Heart right ventricle (tissue), 16 donors: ENCODE measurements at regions not wholly inside any gene's neighbourhood (a gene's known extent, or its start where the extent isn't known, plus 50 kb on each side); places are given as distances from the start of the nearest gene placed in this dataset.
"Not testable (repeated sequence)": the region's sequence is repeated elsewhere in the genome, so short reads cannot be mapped to it uniquely, and the experiment has no call there.

Experiments used
- ATAC-seq, 8 donors: fragments of 200-7000 bp; cut with Tn5 transposase; one replicate each; pipeline ENCODE4 v1.9.1; 2020; ENCODE audit warnings: mild to moderate bottlenecking in 8 of 8, moderate library complexity in 8 of 8, moderate number of reproducible peaks in 1 of 8
- DNase-seq, 2 donors: peaks; one replicate each; pipeline ENCODE4 v3.0.0-alpha.2; 2020
- H3K27ac ChIP-seq, 10 donors: fragments of 200-600 bp; sonication (generic) in 2 of 10; one replicate each; pipeline versions ENCODE4 v1.5.0 to v1.8.0; 2020 to 2022; ENCODE audit warnings: mild to moderate bottlenecking in 3 of 10
- H3K27me3 ChIP-seq, 7 donors: fragments of 200-600 bp; one replicate each; pipeline ENCODE4 v1.8.0; 2021 to 2022; ENCODE audit warnings: mild to moderate bottlenecking in 2 of 7
- H3K36me3 ChIP-seq, 9 donors: fragments of 200-600 bp; sonication (generic) in 1 of 9; one replicate each; pipeline versions ENCODE4 v1.5.0 to v1.8.0; 2020 to 2022; ENCODE audit warnings: mild to moderate bottlenecking in 2 of 9
- H3K4me1 ChIP-seq, 9 donors: fragments of 200-600 bp; sonication (generic) in 1 of 9; one replicate each; pipeline versions ENCODE4 v1.5.0 to v1.8.0; 2020 to 2022; ENCODE audit warnings: mild to moderate bottlenecking in 4 of 9
- H3K4me3 ChIP-seq, 10 donors: fragments of 200-600 bp; sonication (generic) in 2 of 10; one replicate each; pipeline versions ENCODE4 v1.5.0 to v1.8.0; 2020 to 2022; ENCODE audit warnings: mild to moderate bottlenecking in 7 of 10, moderate library complexity in 2 of 10
- H3K9me3 ChIP-seq, 11 donors: fragments of 200-600 bp in 10 of 11; sonication (generic) in 2 of 11; one replicate each; pipeline versions ENCODE4 v1.5.0 to v1.8.0; 2013 to 2022; ENCODE audit warnings: mild to moderate bottlenecking in 2 of 11, control low read depth in 1 of 11, moderate library complexity in 1 of 11
- CTCF ChIP-seq, 9 donors: fragments of 200-600 bp; sonication (generic) in 2 of 9; IDR thresholded peaks; one replicate each; pipeline versions ENCODE4 v1.5.0 to v1.8.0; 2021 to 2022; ENCODE audit warnings: antibody characterized with exemption in 9 of 9, mild to moderate bottlenecking in 5 of 9, moderate library complexity in 1 of 9
- WGBS, 2 donors: extraction: QIAGEN DNeasy Blood & Tissue Kit; methylation state at CpG; one replicate each; pipeline ENCODE4 v1.1.7; 2013; ENCODE audit warnings: inconsistent platforms in 1 of 2; 5-methylcytosine and 5-hydroxymethylcytosine counted together
- intact Hi-C, 10 donors: fragments of 100-400 bp; cut with DNase I; formaldehyde crosslinking; loops; one replicate each; pipeline versions ENCODE4 v1.11.1 to v1.14.2; 2022
- donor health status: Arrhythmogenic right ventricular cardiomyopathy.
- donor health status: ischemic (EF 13 %, LVEDD 7.1; RV severe dilation, severe dysfunction).
- donor health status: healthy with polysubstance abuse.
- donor health status: DM: no; HTN: yes; CAD: no.
- donor health status: DM: no; HTN: no; CAD: no.
- donor health status: ischemic (EF 25% LVEDD 6.9; RV normal size, moderate dysfunction).
- donor health status: ischemic (EF 25% LVEDD 5.7; RV mildly dilated, moderate dysfunction).
- donor health status: healthy.
- donor health status: DM: yes; HTN: yes; CAD: no.
- donor health status: Ischemic cardiomyopathy.
- donor health status: ischemic (EF 35%, LVEDD 5.7; RV mildly dilated, moderate dysfunction).
- donor health status: nonischemic (EF 11% LVEDD 7.7; RV severe dilation, severe dysfunction).
- donor health status: DM: yes; HTN: yes; CAD: no.
- donor health status: PGD.
- donor health status: ischemic (EF 29% LVEDD 5.4; RV normal size, mild dysfunction).
- donor health status: nonischemic (EF 23%, LVEDD 6.1; RV moderate dilation, normal function).

- DNase-seq = no peak
- Histone ChIP-seq H3K4me1 (peaks cover 0 to 12% (median 0%) of the 10 kb centered on the region in 9 donors), H3K9me3 (no peaks in the 10 kb centered on the region), H3K36me3 (no peaks in the 10 kb centered on the region), H3K27me3 (peaks cover 0 to 6% (median 0%) of the 10 kb centered on the region in 7 donors), H3K27ac (no peak overlapping the region), H3K4me3 (no peak overlapping the region)
- ATAC-seq = no peak
- no peak for TF ChIP-seq CTCF (IDR thresholded peaks at IDR 0.05)
- intact Hi-C loops = loop anchor here in 1 of 10 donors (10.0 kb wide), 1 partner anchor 120 kb away; no protein-coding TSS in a partner anchor
- 73 to 76% methylated on average over 6 of the region's 6 CpGs for WGBS, 2 donors
Observed at GRCh38 chr12:115794659-115795081, 482.8 kb downstream of the MED13L start.

- H3K4me3 ChIP-seq = no peak overlapping the region
- DNase-seq (peak; percentile 52 to 57), ATAC-seq (peak; percentile 85 to 99 (median 95))
- 24 to 40% methylated on average over 4 of the region's 4 CpGs for WGBS, 2 donors
- H3K27ac ChIP-seq = peak overlapping the region in 6 of 10 donors; percentile 26 to 50 (median 40)
- no peaks in the 10 kb centered on the region for H3K36me3 ChIP-seq
- H3K9me3 ChIP-seq = no peaks in the 10 kb centered on the region
- H3K4me1 ChIP-seq = peaks cover 0 to 12% (median 0%) of the 10 kb centered on the region in 9 donors
- peaks cover 0 to 6% (median 0%) of the 10 kb centered on the region in 7 donors for H3K27me3 ChIP-seq
- intact Hi-C loops = loop anchor here in 1 of 10 donors (10.0 kb wide), 1 partner anchor 123 kb away; no protein-coding TSS in a partner anchor
- peak in 2 of 9 donors; percentile 4 to 12 for TF ChIP-seq CTCF (IDR thresholded peaks at IDR 0.05)
Observed at GRCh38 chr12:115791331-115791730, 486.2 kb downstream of the MED13L start.

- H3K4me3 ChIP-seq = no peak overlapping the region
- H3K9me3 ChIP-seq = peaks cover 0 to under 1% (median 0%) of the 10 kb centered on the region in 11 donors
- H3K36me3 ChIP-seq = no peaks in the 10 kb centered on the region
- peak overlapping the region in 1 of 10 donors; percentile 37 for H3K27ac ChIP-seq
- no peak for TF ChIP-seq CTCF (IDR thresholded peaks at IDR 0.05)
- peaks cover 0 to 6% (median 0%) of the 10 kb centered on the region in 7 donors for H3K27me3 ChIP-seq
- no peak for DNase-seq
- peaks cover 0 to 12% (median 0%) of the 10 kb centered on the region in 9 donors for H3K4me1 ChIP-seq
- WGBS, 2 donors = 92 to 96% methylated on average over 1 of the region's 1 CpG
- ATAC-seq = no peak
- intact Hi-C loops = loop anchor here in 1 of 10 donors (10.0 kb wide), 1 partner anchor 124 kb away; no protein-coding TSS in a partner anchor
Observed at GRCh38 chr12:115790526-115790925, 487.0 kb downstream of the MED13L start.

- intact Hi-C loops, H3K4me3 ChIP-seq: not testable (repeated sequence)
- WGBS, 2 donors = 76 to 85% methylated on average over 3 of the region's 3 CpGs
Observed at GRCh38 chr12:115786490-115786889, 491.0 kb downstream of the MED13L start.

GRCh38 chr12:115785548-115785947 lies 491.9 kb downstream of the MED13L start:
- intact Hi-C loops = no loop called here
- no peak for ATAC-seq
- no peaks in the 10 kb centered on the region for H3K4me1 ChIP-seq
- WGBS, 2 donors = 88 to 91% methylated on average over 3 of the region's 3 CpGs
- no peaks in the 10 kb centered on the region for H3K36me3 ChIP-seq
- no peak for DNase-seq
- H3K4me3 ChIP-seq = no peak overlapping the region
- no peak for TF ChIP-seq CTCF (IDR thresholded peaks at IDR 0.05)
- no peak overlapping the region for H3K27ac ChIP-seq
- H3K9me3 ChIP-seq = peaks cover 0 to 15% (median 0%) of the 10 kb centered on the region in 11 donors
- peaks cover 0 to 9% (median 0%) of the 10 kb centered on the region in 7 donors for H3K27me3 ChIP-seq

More at GRCh38 chr12:115786490-115786889, 491.0 kb downstream of the MED13L start:
- H3K36me3 ChIP-seq, H3K4me1 ChIP-seq, DNase-seq, H3K27ac ChIP-seq, H3K27me3 ChIP-seq, ATAC-seq: not testable (repeated sequence)
- H3K9me3 ChIP-seq = peaks cover 0 to 15% (median 0%) of the 10 kb centered on the region in 11 donors
